ENCODE measurements at regions not wholly inside any gene's neighbourhood (a gene's known extent, or its start where the extent isn't known, plus 50 kb on each side); places are given as distances from the start of the nearest gene placed in this dataset.

DNA sequence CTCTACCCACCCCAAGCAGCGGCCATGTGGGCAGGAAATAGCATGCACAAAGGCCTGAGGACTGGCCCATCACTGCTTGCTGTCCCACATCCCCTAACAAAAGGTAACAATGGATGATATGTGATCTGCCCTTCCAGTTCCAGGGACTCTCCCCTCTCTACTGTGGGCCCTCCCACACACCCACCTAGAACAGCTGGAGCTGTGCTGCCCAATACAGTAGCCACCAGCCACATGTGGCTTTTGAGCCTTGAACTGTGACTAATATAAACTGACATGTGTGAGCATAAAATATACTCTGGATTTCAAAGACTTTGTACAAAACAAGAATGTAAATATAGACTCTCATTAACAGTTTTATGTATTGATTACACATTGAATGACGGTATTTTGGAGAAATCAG is 78.1 kb downstream of the C5orf15 start:
- H3K27ac ChIP-seq (ENCODE audit: control insufficient read depth, insufficient read depth, low read length): no peak overlapping the region
- H3K27me3 ChIP-seq (ENCODE audit: control insufficient read depth, extremely low read depth, insufficient read depth, low read length): no peaks in the 10 kb centered on the region
- no peak overlapping the region for H3K9ac ChIP-seq (ENCODE audit: control insufficient read depth, extremely low read depth, insufficient read depth, low read length)
- H3K9me3 ChIP-seq (ENCODE audit: control insufficient read depth, low read depth, low read length): no peaks in the 10 kb centered on the region
- no peaks in the 10 kb centered on the region for H3K9me1 ChIP-seq (ENCODE audit: control insufficient read depth, extremely low read depth, insufficient read depth, low read length)
- H3K4me2 ChIP-seq (ENCODE audit: control insufficient read depth, extremely low read depth, insufficient read depth, low read depth, low read length): no peak overlapping the region
- no peaks in the 10 kb centered on the region for H4K20me1 ChIP-seq (ENCODE audit: control insufficient read depth, extremely low read depth, insufficient read depth, low read length)
- no peak for TF ChIP-seq EZH2 (IDR thresholded peaks at IDR 0.05; ENCODE audit: low read length)
- TF ChIP-seq, protein P1, sequence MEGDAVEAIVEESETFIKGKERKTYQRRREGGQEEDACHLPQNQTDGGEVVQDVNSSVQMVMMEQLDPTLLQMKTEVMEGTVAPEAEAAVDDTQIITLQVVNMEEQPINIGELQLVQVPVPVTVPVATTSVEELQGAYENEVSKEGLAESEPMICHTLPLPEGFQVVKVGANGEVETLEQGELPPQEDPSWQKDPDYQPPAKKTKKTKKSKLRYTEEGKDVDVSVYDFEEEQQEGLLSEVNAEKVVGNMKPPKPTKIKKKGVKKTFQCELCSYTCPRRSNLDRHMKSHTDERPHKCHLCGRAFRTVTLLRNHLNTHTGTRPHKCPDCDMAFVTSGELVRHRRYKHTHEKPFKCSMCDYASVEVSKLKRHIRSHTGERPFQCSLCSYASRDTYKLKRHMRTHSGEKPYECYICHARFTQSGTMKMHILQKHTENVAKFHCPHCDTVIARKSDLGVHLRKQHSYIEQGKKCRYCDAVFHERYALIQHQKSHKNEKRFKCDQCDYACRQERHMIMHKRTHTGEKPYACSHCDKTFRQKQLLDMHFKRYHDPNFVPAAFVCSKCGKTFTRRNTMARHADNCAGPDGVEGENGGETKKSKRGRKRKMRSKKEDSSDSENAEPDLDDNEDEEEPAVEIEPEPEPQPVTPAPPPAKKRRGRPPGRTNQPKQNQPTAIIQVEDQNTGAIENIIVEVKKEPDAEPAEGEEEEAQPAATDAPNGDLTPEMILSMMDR (optimal IDR thresholded peaks at IDR 0.05 in 1 of 3, IDR thresholded peaks at IDR 0.05 in 1 of 3, conservative IDR thresholded peaks at IDR 0.05 in 1 of 3; ENCODE audit: extremely low read depth in 1 of 3, insufficient read depth in 2 of 3, low read length in 3 of 3): no peak
- H3K79me2 ChIP-seq (ENCODE audit: control insufficient read depth, insufficient read depth, low read length): no peaks in the 10 kb centered on the region
- FAIRE-seq: no peak
- H3K4me3 ChIP-seq (ENCODE audit: control insufficient read depth in 2 of 3, extremely low read depth in 1 of 3, insufficient read depth in 2 of 3, low read depth in 1 of 3, low read length in 3 of 3): no peak overlapping the region
- no peaks in the 10 kb centered on the region for H3K36me3 ChIP-seq (ENCODE audit: control insufficient read depth in 2 of 2, extremely low read depth in 1 of 2, insufficient read depth in 2 of 2, low read length in 2 of 2)
- H3K4me1 ChIP-seq (ENCODE audit: control insufficient read depth, extremely low read depth, insufficient read depth, low read length): no peaks in the 10 kb centered on the region
- DNase-seq (ENCODE audit: low read depth, low spot score): no peak
- no peak overlapping the region for H2AFZ ChIP-seq (ENCODE audit: control insufficient read depth, low read length)
- dilution Hi-C loops (cut with MboI; ENCODE audit: extremely low pct_ligation_motif_present, low sequenced_read_pairs): no loop called here

DNA sequence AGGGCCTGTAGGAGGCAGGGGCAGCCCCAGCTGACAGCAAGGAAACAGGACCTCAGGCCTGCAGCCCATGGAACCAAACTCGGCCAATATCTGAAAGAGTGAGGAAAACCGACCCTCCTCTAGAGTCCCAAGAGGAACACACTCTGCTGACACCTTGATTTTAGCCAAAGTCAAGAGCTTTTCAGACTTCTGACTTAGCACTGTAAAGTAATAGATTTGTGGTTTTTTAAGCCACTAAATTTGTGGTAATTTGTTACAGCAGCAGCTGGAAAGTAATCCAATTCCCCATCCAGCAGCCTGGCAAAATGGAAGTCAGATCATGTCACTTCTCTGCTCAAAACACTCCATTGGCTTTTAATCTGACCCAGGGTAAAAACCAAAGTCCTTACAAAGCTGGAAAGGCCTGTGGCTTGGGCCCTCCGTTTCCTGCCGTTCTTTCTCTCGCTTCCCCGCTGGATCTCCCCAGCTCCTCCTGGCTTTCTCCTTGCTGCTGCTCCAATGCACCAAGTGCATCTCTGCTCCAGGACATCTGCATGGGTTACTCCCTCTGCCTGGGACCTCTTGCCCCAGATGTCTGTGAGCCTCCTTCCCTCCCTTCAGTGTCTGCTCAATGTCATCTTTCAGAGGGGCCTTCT is 79.0 kb downstream of the C5orf15 start:
- no peaks in the 10 kb centered on the region for H3K4me1 ChIP-seq (ENCODE audit: control insufficient read depth, extremely low read depth, insufficient read depth, low read length)
- no peak for DNase-seq (ENCODE audit: low read depth, low spot score)
- no peaks in the 10 kb centered on the region for H3K9me1 ChIP-seq (ENCODE audit: control insufficient read depth, extremely low read depth, insufficient read depth, low read length)
- no peak for TF ChIP-seq EZH2 (IDR thresholded peaks at IDR 0.05; ENCODE audit: low read length)
- TF ChIP-seq, protein P1 (optimal IDR thresholded peaks at IDR 0.05 in 1 of 3, IDR thresholded peaks at IDR 0.05 in 1 of 3, conservative IDR thresholded peaks at IDR 0.05 in 1 of 3; ENCODE audit: extremely low read depth in 1 of 3, insufficient read depth in 2 of 3, low read length in 3 of 3): no peak
- no peaks in the 10 kb centered on the region for H3K27me3 ChIP-seq (ENCODE audit: control insufficient read depth, extremely low read depth, insufficient read depth, low read length)
- H3K4me2 ChIP-seq (ENCODE audit: control insufficient read depth, extremely low read depth, insufficient read depth, low read depth, low read length): no peak overlapping the region
- H2AFZ ChIP-seq (ENCODE audit: control insufficient read depth, low read length): no peak overlapping the region
- no peaks in the 10 kb centered on the region for H3K36me3 ChIP-seq (ENCODE audit: control insufficient read depth in 2 of 2, extremely low read depth in 1 of 2, insufficient read depth in 2 of 2, low read length in 2 of 2)
- no peak overlapping the region for H3K27ac ChIP-seq (ENCODE audit: control insufficient read depth, insufficient read depth, low read length)
- no peaks in the 10 kb centered on the region for H3K79me2 ChIP-seq (ENCODE audit: control insufficient read depth, insufficient read depth, low read length)
- H3K9me3 ChIP-seq (ENCODE audit: control insufficient read depth, low read depth, low read length): no peaks in the 10 kb centered on the region
- no peak overlapping the region for H3K9ac ChIP-seq (ENCODE audit: control insufficient read depth, extremely low read depth, insufficient read depth, low read length)
- dilution Hi-C loops (cut with MboI; ENCODE audit: extremely low pct_ligation_motif_present, low sequenced_read_pairs): no loop called here
- H3K4me3 ChIP-seq (ENCODE audit: control insufficient read depth in 2 of 3, extremely low read depth in 1 of 3, insufficient read depth in 2 of 3, low read depth in 1 of 3, low read length in 3 of 3): no peak overlapping the region
- H4K20me1 ChIP-seq (ENCODE audit: control insufficient read depth, extremely low read depth, insufficient read depth, low read length): no peaks in the 10 kb centered on the region
- no peak for FAIRE-seq
